ENCODE measurements at regions not wholly inside any gene's neighbourhood (a gene's known extent, or its start where the extent isn't known, plus 50 kb on each side); places are given as distances from the start of the nearest gene placed in this dataset.

DNA sequence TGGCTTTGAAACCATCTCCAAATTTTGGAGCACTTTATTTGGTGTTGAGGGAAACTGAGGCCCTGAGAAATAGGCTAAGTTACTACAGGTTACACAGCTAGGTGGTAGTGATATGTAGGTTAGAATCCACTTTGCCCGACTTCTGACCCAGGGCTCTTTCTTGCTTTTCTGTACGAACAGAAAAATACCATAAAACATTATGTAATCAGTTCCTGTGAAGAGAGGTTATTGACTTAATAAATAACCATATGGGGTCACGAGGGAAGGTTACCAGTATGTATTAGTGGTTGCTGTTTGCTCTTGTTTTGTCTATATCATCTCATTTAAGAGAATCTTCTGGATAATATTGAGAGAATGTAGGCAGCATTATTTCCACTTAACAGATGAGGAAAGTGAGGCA is 172.2 kb upstream of the MAF start:
- CTCF ChIA-PET, result no interaction called here
- Mint-ChIP-seq H3K9me3 (no peaks in the 10 kb centered on the region), H3K4me3 (no peak overlapping the region), H3K4me1 (peaks cover 39% of the 10 kb centered on the region), H3K36me3 (no peaks in the 10 kb centered on the region), H3K27me3 (ENCODE audit: low read depth) (peaks cover 4% of the 10 kb centered on the region), H3K27ac (no peak overlapping the region)
- POLR2A ChIA-PET, result no interaction called here
- ATAC-seq (no peak), DNase-seq (ENCODE audit: low spot score) (no peak)
- TF ChIP-seq, protein P1, sequence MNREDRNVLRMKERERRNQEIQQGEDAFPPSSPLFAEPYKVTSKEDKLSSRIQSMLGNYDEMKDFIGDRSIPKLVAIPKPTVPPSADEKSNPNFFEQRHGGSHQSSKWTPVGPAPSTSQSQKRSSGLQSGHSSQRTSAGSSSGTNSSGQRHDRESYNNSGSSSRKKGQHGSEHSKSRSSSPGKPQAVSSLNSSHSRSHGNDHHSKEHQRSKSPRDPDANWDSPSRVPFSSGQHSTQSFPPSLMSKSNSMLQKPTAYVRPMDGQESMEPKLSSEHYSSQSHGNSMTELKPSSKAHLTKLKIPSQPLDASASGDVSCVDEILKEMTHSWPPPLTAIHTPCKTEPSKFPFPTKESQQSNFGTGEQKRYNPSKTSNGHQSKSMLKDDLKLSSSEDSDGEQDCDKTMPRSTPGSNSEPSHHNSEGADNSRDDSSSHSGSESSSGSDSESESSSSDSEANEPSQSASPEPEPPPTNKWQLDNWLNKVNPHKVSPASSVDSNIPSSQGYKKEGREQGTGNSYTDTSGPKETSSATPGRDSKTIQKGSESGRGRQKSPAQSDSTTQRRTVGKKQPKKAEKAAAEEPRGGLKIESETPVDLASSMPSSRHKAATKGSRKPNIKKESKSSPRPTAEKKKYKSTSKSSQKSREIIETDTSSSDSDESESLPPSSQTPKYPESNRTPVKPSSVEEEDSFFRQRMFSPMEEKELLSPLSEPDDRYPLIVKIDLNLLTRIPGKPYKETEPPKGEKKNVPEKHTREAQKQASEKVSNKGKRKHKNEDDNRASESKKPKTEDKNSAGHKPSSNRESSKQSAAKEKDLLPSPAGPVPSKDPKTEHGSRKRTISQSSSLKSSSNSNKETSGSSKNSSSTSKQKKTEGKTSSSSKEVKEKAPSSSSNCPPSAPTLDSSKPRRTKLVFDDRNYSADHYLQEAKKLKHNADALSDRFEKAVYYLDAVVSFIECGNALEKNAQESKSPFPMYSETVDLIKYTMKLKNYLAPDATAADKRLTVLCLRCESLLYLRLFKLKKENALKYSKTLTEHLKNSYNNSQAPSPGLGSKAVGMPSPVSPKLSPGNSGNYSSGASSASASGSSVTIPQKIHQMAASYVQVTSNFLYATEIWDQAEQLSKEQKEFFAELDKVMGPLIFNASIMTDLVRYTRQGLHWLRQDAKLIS (CRISPR knock-in tag; IDR thresholded peaks at IDR 0.05; ENCODE audit: borderline replicate concordance), result no peak
- TF ChIP-seq FOXP1 (CRISPR knock-in tag; IDR thresholded peaks at IDR 0.05; ENCODE audit: borderline replicate concordance), result no peak

DNA sequence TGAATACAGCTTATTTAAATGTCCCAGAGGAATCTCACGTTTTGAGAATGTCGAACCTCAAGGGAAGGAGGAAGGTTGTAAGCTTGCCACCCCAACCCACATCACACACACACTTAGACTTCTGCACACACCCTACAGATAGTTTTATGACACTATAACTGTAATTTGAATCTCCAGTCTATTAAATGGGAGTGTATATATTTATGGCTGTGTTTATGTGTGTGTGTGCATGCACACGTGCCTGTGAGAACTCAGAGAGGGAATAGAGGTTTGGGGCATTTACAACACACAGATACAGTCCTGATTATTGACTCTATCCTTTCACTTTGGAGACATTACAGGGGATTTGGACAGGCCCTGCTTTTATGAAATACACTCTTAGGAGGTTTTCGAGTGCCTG is 171.5 kb upstream of the MAF start:
- ChIA-PET POLR2A (no interaction called here), CTCF (no interaction called here)
- Mint-ChIP-seq H3K4me3 (no peak overlapping the region), H3K4me1 (peaks cover 40% of the 10 kb centered on the region), H3K36me3 (no peaks in the 10 kb centered on the region), H3K27me3 (ENCODE audit: low read depth) (peaks cover 4% of the 10 kb centered on the region), H3K9me3 (no peaks in the 10 kb centered on the region), H3K27ac (no peak overlapping the region)
- DNase-seq (ENCODE audit: low spot score), result no peak
- no peak for ATAC-seq
- TF ChIP-seq JAZF1 (CRISPR knock-in tag; IDR thresholded peaks at IDR 0.05) (no peak), GTF2I (CRISPR knock-in tag; conservative IDR thresholded peaks at IDR 0.05) (no peak), CREB1 (CRISPR knock-in tag; IDR thresholded peaks at IDR 0.05) (no peak), NFYB (CRISPR knock-in tag; conservative IDR thresholded peaks at IDR 0.05; ENCODE audit: low read depth) (no peak), SP1 (CRISPR knock-in tag; conservative IDR thresholded peaks at IDR 0.05) (no peak), ZBTB21 (CRISPR knock-in tag; IDR thresholded peaks at IDR 0.05; ENCODE audit: borderline replicate concordance) (no peak), ZNF219 (CRISPR knock-in tag; IDR thresholded peaks at IDR 0.05; ENCODE audit: borderline replicate concordance) (no peak), TP53 (CRISPR knock-in tag; IDR thresholded peaks at IDR 0.05) (no peak), PRRX2 (CRISPR knock-in tag; IDR thresholded peaks at IDR 0.05) (no peak), RELA (CRISPR knock-in tag; IDR thresholded peaks at IDR 0.05; ENCODE audit: borderline replicate concordance) (no peak), NFE2L1 (CRISPR knock-in tag; IDR thresholded peaks at IDR 0.05) (no peak), ZNF317 (CRISPR knock-in tag; IDR thresholded peaks at IDR 0.05; ENCODE audit: borderline replicate concordance, low read depth) (no peak)
- TF ChIP-seq, protein P2, sequence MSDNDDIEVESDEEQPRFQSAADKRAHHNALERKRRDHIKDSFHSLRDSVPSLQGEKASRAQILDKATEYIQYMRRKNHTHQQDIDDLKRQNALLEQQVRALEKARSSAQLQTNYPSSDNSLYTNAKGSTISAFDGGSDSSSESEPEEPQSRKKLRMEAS (CRISPR knock-in tag; IDR thresholded peaks at IDR 0.05), result no peak
- TF ChIP-seq, protein P3, sequence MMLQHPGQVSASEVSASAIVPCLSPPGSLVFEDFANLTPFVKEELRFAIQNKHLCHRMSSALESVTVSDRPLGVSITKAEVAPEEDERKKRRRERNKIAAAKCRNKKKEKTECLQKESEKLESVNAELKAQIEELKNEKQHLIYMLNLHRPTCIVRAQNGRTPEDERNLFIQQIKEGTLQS (CRISPR knock-in tag; conservative IDR thresholded peaks at IDR 0.05), result no peak
- TF ChIP-seq, protein P1 (CRISPR knock-in tag; IDR thresholded peaks at IDR 0.05; ENCODE audit: borderline replicate concordance), result no peak
- TF ChIP-seq, protein P4, sequence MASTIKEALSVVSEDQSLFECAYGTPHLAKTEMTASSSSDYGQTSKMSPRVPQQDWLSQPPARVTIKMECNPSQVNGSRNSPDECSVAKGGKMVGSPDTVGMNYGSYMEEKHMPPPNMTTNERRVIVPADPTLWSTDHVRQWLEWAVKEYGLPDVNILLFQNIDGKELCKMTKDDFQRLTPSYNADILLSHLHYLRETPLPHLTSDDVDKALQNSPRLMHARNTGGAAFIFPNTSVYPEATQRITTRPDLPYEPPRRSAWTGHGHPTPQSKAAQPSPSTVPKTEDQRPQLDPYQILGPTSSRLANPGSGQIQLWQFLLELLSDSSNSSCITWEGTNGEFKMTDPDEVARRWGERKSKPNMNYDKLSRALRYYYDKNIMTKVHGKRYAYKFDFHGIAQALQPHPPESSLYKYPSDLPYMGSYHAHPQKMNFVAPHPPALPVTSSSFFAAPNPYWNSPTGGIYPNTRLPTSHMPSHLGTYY (CRISPR knock-in tag; IDR thresholded peaks at IDR 0.05), result no peak
- TF ChIP-seq, protein P5, sequence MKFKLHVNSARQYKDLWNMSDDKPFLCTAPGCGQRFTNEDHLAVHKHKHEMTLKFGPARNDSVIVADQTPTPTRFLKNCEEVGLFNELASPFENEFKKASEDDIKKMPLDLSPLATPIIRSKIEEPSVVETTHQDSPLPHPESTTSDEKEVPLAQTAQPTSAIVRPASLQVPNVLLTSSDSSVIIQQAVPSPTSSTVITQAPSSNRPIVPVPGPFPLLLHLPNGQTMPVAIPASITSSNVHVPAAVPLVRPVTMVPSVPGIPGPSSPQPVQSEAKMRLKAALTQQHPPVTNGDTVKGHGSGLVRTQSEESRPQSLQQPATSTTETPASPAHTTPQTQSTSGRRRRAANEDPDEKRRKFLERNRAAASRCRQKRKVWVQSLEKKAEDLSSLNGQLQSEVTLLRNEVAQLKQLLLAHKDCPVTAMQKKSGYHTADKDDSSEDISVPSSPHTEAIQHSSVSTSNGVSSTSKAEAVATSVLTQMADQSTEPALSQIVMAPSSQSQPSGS (CRISPR knock-in tag; IDR thresholded peaks at IDR 0.05; ENCODE audit: borderline replicate concordance, low read depth), result no peak
- TF ChIP-seq, protein P6, sequence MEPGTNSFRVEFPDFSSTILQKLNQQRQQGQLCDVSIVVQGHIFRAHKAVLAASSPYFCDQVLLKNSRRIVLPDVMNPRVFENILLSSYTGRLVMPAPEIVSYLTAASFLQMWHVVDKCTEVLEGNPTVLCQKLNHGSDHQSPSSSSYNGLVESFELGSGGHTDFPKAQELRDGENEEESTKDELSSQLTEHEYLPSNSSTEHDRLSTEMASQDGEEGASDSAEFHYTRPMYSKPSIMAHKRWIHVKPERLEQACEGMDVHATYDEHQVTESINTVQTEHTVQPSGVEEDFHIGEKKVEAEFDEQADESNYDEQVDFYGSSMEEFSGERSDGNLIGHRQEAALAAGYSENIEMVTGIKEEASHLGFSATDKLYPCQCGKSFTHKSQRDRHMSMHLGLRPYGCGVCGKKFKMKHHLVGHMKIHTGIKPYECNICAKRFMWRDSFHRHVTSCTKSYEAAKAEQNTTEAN (CRISPR knock-in tag; IDR thresholded peaks at IDR 0.05), result no peak
- TF ChIP-seq, protein P7, sequence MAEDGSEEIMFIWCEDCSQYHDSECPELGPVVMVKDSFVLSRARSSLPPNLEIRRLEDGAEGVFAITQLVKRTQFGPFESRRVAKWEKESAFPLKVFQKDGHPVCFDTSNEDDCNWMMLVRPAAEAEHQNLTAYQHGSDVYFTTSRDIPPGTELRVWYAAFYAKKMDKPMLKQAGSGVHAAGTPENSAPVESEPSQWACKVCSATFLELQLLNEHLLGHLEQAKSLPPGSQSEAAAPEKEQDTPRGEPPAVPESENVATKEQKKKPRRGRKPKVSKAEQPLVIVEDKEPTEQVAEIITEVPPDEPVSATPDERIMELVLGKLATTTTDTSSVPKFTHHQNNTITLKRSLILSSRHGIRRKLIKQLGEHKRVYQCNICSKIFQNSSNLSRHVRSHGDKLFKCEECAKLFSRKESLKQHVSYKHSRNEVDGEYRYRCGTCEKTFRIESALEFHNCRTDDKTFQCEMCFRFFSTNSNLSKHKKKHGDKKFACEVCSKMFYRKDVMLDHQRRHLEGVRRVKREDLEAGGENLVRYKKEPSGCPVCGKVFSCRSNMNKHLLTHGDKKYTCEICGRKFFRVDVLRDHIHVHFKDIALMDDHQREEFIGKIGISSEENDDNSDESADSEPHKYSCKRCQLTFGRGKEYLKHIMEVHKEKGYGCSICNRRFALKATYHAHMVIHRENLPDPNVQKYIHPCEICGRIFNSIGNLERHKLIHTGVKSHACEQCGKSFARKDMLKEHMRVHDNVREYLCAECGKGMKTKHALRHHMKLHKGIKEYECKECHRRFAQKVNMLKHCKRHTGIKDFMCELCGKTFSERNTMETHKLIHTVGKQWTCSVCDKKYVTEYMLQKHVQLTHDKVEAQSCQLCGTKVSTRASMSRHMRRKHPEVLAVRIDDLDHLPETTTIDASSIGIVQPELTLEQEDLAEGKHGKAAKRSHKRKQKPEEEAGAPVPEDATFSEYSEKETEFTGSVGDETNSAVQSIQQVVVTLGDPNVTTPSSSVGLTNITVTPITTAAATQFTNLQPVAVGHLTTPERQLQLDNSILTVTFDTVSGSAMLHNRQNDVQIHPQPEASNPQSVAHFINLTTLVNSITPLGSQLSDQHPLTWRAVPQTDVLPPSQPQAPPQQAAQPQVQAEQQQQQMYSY (CRISPR knock-in tag; IDR thresholded peaks at IDR 0.05), result no peak

Data from WTC11 (cell line).